ENCODE measurements at regions not wholly inside any gene's neighbourhood (a gene's known extent, or its start where the extent isn't known, plus 50 kb on each side); places are given as distances from the start of the nearest gene placed in this dataset.

DNA sequence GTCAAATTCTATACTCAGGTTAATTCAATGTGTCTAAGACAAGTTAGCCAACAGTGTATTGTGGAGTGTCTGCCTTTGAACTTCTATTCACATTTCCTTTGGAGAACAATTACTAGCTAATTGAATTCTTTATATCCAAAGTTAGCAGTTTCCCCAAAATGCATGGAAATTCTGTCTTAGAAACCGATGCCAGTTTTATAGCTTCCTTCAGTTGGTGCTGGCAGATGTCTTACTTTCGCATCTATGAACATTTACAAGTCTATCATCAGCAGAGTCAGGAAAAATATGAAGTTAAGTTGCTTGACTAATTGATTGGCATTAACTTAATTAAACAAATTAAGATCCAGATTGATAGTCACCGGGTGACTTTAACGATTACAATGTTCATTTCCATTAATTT is 527.6 kb upstream of the CDH18 start:
- TF ChIP-seq, protein P1, sequence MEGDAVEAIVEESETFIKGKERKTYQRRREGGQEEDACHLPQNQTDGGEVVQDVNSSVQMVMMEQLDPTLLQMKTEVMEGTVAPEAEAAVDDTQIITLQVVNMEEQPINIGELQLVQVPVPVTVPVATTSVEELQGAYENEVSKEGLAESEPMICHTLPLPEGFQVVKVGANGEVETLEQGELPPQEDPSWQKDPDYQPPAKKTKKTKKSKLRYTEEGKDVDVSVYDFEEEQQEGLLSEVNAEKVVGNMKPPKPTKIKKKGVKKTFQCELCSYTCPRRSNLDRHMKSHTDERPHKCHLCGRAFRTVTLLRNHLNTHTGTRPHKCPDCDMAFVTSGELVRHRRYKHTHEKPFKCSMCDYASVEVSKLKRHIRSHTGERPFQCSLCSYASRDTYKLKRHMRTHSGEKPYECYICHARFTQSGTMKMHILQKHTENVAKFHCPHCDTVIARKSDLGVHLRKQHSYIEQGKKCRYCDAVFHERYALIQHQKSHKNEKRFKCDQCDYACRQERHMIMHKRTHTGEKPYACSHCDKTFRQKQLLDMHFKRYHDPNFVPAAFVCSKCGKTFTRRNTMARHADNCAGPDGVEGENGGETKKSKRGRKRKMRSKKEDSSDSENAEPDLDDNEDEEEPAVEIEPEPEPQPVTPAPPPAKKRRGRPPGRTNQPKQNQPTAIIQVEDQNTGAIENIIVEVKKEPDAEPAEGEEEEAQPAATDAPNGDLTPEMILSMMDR (IDR thresholded peaks at IDR 0.05) = no peak
- no peak for TF ChIP-seq POLR2AphosphoS5 (IDR thresholded peaks at IDR 0.05)
- no peak for TF ChIP-seq EP300 (IDR thresholded peaks at IDR 0.05)
- no peak for TF ChIP-seq POLR2A (IDR thresholded peaks at IDR 0.05)
